ENCODE measurements at regions not wholly inside any gene's neighbourhood (a gene's known extent, or its start where the extent isn't known, plus 50 kb on each side); places are given as distances from the start of the nearest gene placed in this dataset.
"Not testable (repeated sequence)": the region's sequence is repeated elsewhere in the genome, so short reads cannot be mapped to it uniquely, and the experiment has no call there.

- not testable (repeated sequence) for TF ChIP-seq CTCF (IDR thresholded peaks at IDR 0.05); ZFX (IDR thresholded peaks at IDR 0.05; ENCODE audit: borderline replicate concordance)
These were observed 962.3 kb downstream of the CNTNAP5 start for GRCh38 chr2:124987436-124987835.

All from 22Rv1 (cell line).